Neural progenitor cell (in vitro differentiated cells): ENCODE measurements at regions not wholly inside any gene's neighbourhood (a gene's known extent, or its start where the extent isn't known, plus 50 kb on each side); places are given as distances from the start of the nearest gene placed in this dataset.
A peak's percentile ranks its signal among the peaks of the same experiment; 100 is the strongest.

Experiments used
- DNase-seq: peaks from one replicate; pipeline ENCODE4 v3.0.0-alpha.2; 2016; ENCODE audit warnings: low spot score
- H2AFZ ChIP-seq: fragments of 200-600 bp; sonication (generic); replicated peaks from 2 replicates; pipeline ENCODE4 v1.6.1; 2016; ENCODE audit warnings: antibody characterized with exemption
- H3F3A ChIP-seq: fragments of 200-600 bp; sonication (generic); 2 replicates; pipeline ENCODE4 v1.6.1; 2016; ENCODE audit warnings: antibody characterized with exemption, low read depth
- H3K27ac ChIP-seq: fragments of 200-600 bp; sonication (generic); 2 replicates; pipeline ENCODE4 v1.5.1; 2016; ENCODE audit warnings: mild to moderate bottlenecking
- H3K27me3 ChIP-seq: fragments of 200-600 bp; sonication (generic); 2 replicates; pipeline ENCODE4 v1.6.1; 2016; ENCODE audit warnings: mild to moderate bottlenecking, moderate library complexity
- H3K36me3 ChIP-seq: fragments of 200-600 bp; sonication (generic); 2 replicates; pipeline ENCODE4 v1.5.1; 2016
- H3K4me1 ChIP-seq: fragments of 200-600 bp; sonication (generic); 2 replicates; pipeline ENCODE4 v1.6.1; 2016; ENCODE audit warnings: mixed run types
- H3K4me2 ChIP-seq: fragments of 200-600 bp; sonication (generic); 2 replicates; pipeline ENCODE4 v1.6.1; 2016
- H3K4me3 ChIP-seq: fragments of 200-600 bp; sonication (generic); 2 replicates; pipeline ENCODE4 v1.5.1; 2016
- H3K79me2 ChIP-seq: fragments of 200-600 bp; sonication (generic); 2 replicates; pipeline ENCODE4 v1.6.1; 2016; ENCODE audit warnings: low read depth
- H3K9ac ChIP-seq: fragments of 200-600 bp; sonication (generic); 2 replicates; pipeline ENCODE4 v1.6.1; 2016
- H3K9me3 ChIP-seq: fragments of 200-600 bp; sonication (generic); 2 replicates; pipeline ENCODE4 v1.5.1; 2016; ENCODE audit warnings: low read depth
- H4K20me1 ChIP-seq: fragments of 200-600 bp; sonication (generic); 2 replicates; pipeline ENCODE4 v1.6.1; 2016; ENCODE audit warnings: low read depth
- H3K27ac Mint-ChIP-seq: 3 replicates; pipeline ENCODE4 v1.8.0; 2021; ENCODE audit warnings: mixed read lengths
- H3K27me3 Mint-ChIP-seq: 2 replicates; pipeline ENCODE4 v1.8.0; 2022; ENCODE audit warnings: low read depth, mild to moderate bottlenecking, inconsistent platforms, moderate library complexity, mixed read lengths; ENCODE audit not compliant: insufficient read depth
- H3K36me3 Mint-ChIP-seq: 3 replicates; pipeline ENCODE4 v1.8.0; 2021; ENCODE audit warnings: mixed read lengths
- H3K4me1 Mint-ChIP-seq: 3 replicates; pipeline ENCODE4 v1.8.0; 2021; ENCODE audit warnings: mixed read lengths
- H3K4me3 Mint-ChIP-seq: 3 replicates; pipeline ENCODE4 v1.8.0; 2021; ENCODE audit warnings: mild to moderate bottlenecking, moderate library complexity, mixed read lengths
- H3K9me3 Mint-ChIP-seq: 3 replicates; pipeline ENCODE4 v1.8.0; 2020; ENCODE audit warnings: mixed read lengths
- CTCF ChIP-seq: fragments of 200-600 bp; sonication (generic); IDR thresholded peaks from 2 replicates; pipeline ENCODE4 v1.5.1; 2017; ENCODE audit warnings: antibody characterized with exemption, mild to moderate bottlenecking
- EZH2 ChIP-seq: fragments of 200-600 bp; sonication (generic); IDR thresholded peaks from 2 replicates; pipeline ENCODE4 v1.6.1; 2017; ENCODE audit warnings: antibody characterized with exemption, mild to moderate bottlenecking, moderate library complexity
- EZH2phosphoT487 ChIP-seq: fragments of 200-600 bp; sonication (generic); IDR thresholded peaks from 2 replicates; pipeline ENCODE4 v1.6.1; 2017; ENCODE audit warnings: antibody characterized with exemption

GRCh38 chr5:153879596-153879995 is 159.1 kb downstream of the FAM114A2 start:
- H2AFZ ChIP-seq = no peak overlapping the region
- Mint-ChIP-seq H3K4me3 (no peak overlapping the region), H3K36me3 (no peaks in the 10 kb centered on the region), H3K27me3 (no peaks in the 10 kb centered on the region), H3K4me1 (peaks cover 19% of the 10 kb centered on the region), H3K27ac (no peak overlapping the region), H3K9me3 (peaks cover 2% of the 10 kb centered on the region)
- no peaks in the 10 kb centered on the region for H3K9me3 ChIP-seq
- no peaks in the 10 kb centered on the region for H3K36me3 ChIP-seq
- H3F3A ChIP-seq = peaks cover 13% of the 10 kb centered on the region
- H3K27ac ChIP-seq = no peak overlapping the region
- H3K79me2 ChIP-seq = no peaks in the 10 kb centered on the region
- no peak overlapping the region for H3K4me2 ChIP-seq
- peaks cover 19% of the 10 kb centered on the region for H3K4me1 ChIP-seq
- no peak for DNase-seq
- no peak for TF ChIP-seq EZH2
- TF ChIP-seq EZH2phosphoT487 = no peak
- TF ChIP-seq CTCF = no peak
- H3K4me3 ChIP-seq = no peak overlapping the region
- H3K27me3 ChIP-seq = no peaks in the 10 kb centered on the region
- no peak overlapping the region for H3K9ac ChIP-seq
- no peaks in the 10 kb centered on the region for H4K20me1 ChIP-seq

DNA sequence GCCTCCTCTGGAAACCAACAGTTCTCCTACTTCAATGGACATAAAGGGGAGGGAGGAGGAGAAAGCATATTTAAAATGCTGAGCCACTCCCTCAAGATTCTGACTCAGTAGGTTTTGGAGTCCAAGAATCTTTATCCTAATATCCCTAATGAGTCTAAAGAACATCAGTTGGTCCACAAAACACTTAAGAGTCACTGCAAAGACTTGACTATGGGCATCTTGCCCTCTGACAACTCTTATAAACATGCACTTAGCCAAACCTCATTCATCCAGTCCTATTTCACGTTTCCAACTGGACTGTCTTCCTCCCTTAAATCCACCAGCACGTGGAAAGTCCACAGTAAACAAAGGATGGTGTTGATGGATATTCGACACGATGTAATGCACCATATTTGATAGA is 172.5 kb downstream of the FAM114A2 start:
- no peaks in the 10 kb centered on the region for H3K27me3 ChIP-seq
- no peak overlapping the region for H3K9ac ChIP-seq
- H2AFZ ChIP-seq = no peak overlapping the region
- DNase-seq = no peak
- H3K4me1 ChIP-seq = no peaks in the 10 kb centered on the region
- H3K9me3 ChIP-seq = no peaks in the 10 kb centered on the region
- no peak overlapping the region for H3K27ac ChIP-seq
- H3K36me3 ChIP-seq = no peaks in the 10 kb centered on the region
- Mint-ChIP-seq H3K27me3 (peaks cover 2% of the 10 kb centered on the region), H3K4me3 (no peak overlapping the region), H3K9me3 (peaks cover 6% of the 10 kb centered on the region), H3K27ac (no peak overlapping the region), H3K36me3 (no peaks in the 10 kb centered on the region), H3K4me1 (peaks cover 16% of the 10 kb centered on the region)
- no peak overlapping the region for H3K4me2 ChIP-seq
- H3F3A ChIP-seq = no peaks in the 10 kb centered on the region
- no peak for TF ChIP-seq EZH2
- H3K4me3 ChIP-seq = no peak overlapping the region
- no peaks in the 10 kb centered on the region for H3K79me2 ChIP-seq
- no peaks in the 10 kb centered on the region for H4K20me1 ChIP-seq

- Mint-ChIP-seq H3K4me1 (peaks cover 16% of the 10 kb centered on the region), H3K9me3 (peaks cover 6% of the 10 kb centered on the region), H3K27ac (no peak overlapping the region), H3K4me3 (no peak overlapping the region), H3K36me3 (no peaks in the 10 kb centered on the region), H3K27me3 (peaks cover 3% of the 10 kb centered on the region)
- no peaks in the 10 kb centered on the region for H3K36me3 ChIP-seq
- no peaks in the 10 kb centered on the region for H3K4me1 ChIP-seq
- no peaks in the 10 kb centered on the region for H3K9me3 ChIP-seq
- no peak overlapping the region for H3K4me2 ChIP-seq
- no peaks in the 10 kb centered on the region for H4K20me1 ChIP-seq
- H2AFZ ChIP-seq = no peak overlapping the region
- H3K79me2 ChIP-seq = no peaks in the 10 kb centered on the region
- TF ChIP-seq EZH2phosphoT487 = no peak
- no peak overlapping the region for H3K4me3 ChIP-seq
- no peaks in the 10 kb centered on the region for H3K27me3 ChIP-seq
- H3F3A ChIP-seq = no peaks in the 10 kb centered on the region
- H3K9ac ChIP-seq = no peak overlapping the region
- no peak for DNase-seq
- H3K27ac ChIP-seq = no peak overlapping the region
Measured at GRCh38 chr5:153865016-153865415, 173.7 kb downstream of the FAM114A2 start.

DNA sequence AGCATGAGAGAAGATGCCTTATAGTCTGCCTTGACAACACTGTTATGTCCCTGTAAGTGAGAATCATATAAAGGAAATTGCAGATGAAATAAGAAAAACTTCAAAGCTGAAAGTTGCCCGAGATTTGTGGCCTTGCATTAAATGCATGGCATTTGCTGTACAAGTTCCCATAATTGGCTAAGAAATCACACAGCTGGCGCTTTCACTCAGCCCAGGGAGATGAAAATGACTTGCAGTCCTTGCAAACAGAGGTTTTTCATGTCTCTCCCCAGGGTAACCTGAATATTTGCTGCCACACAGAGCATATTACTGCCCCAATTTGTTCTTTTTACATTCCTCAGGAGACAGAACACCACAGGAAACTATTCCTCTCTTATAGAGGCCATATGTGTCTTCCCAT is 174.8 kb downstream of the FAM114A2 start:
- peaks cover 16% of the 10 kb centered on the region for H3K4me1 Mint-ChIP-seq
- no peaks in the 10 kb centered on the region for H3F3A ChIP-seq
- H3K27me3 Mint-ChIP-seq = peaks cover 5% of the 10 kb centered on the region
- H2AFZ ChIP-seq = peak overlapping the region; percentile 48
- H3K36me3 Mint-ChIP-seq = no peaks in the 10 kb centered on the region
- H3K4me2 ChIP-seq = no peak overlapping the region
- no peak overlapping the region for H3K27ac ChIP-seq
- H3K27me3 ChIP-seq = no peaks in the 10 kb centered on the region
- H3K9ac ChIP-seq = no peak overlapping the region
- peaks cover 6% of the 10 kb centered on the region for H3K9me3 Mint-ChIP-seq
- DNase-seq = no peak
- H3K4me3 Mint-ChIP-seq = no peak overlapping the region
- H3K9me3 ChIP-seq = no peaks in the 10 kb centered on the region
- TF ChIP-seq CTCF = no peak
- TF ChIP-seq EZH2phosphoT487 = no peak
- TF ChIP-seq EZH2 = no peak
- H3K4me3 ChIP-seq = no peak overlapping the region
- H3K4me1 ChIP-seq = no peaks in the 10 kb centered on the region
- no peaks in the 10 kb centered on the region for H4K20me1 ChIP-seq
- no peaks in the 10 kb centered on the region for H3K79me2 ChIP-seq
- no peak overlapping the region for H3K27ac Mint-ChIP-seq
- no peaks in the 10 kb centered on the region for H3K36me3 ChIP-seq
